ENCODE measurements at regions not wholly inside any gene's neighbourhood (a gene's known extent, or its start where the extent isn't known, plus 50 kb on each side); places are given as distances from the start of the nearest gene placed in this dataset.

- no peak for TF ChIP-seq YY1 (IDR thresholded peaks at IDR 0.05; ENCODE audit: low read depth)
Measured at GRCh38 chr3:148190441-148190990, 507.2 kb upstream of the AGTR1 start.

DNA sequence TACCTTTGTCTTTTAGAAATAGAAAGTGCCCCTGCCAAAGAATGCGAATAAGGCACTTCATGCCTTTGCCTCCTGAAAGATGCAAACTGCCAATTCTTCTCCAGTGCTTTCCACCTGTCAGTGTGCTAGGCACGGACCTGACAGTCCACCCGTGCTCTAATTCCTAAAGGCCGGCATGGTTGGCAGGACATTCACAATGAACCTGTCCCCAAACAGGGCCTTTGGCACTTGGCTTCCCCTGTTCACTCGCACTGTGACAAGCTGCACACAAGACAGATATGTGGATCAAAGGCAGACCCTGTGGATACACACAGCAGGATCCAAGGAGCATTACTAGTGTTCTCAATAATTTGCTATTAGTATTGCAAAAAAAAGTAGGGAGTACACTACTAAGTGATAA lies 505.7 kb upstream of the AGTR1 start:
- TF ChIP-seq RAD21 (IDR thresholded peaks at IDR 0.05; ENCODE audit: low read depth) (no peak), TAF1 (IDR thresholded peaks at IDR 0.05; ENCODE audit: low read depth) (no peak), CREB1 (IDR thresholded peaks at IDR 0.05; ENCODE audit: low read depth) (no peak), EGR1 (IDR thresholded peaks at IDR 0.05) (no peak), REST (IDR thresholded peaks at IDR 0.05; ENCODE audit: low read depth) (no peak), FOXM1 (IDR thresholded peaks at IDR 0.05; ENCODE audit: borderline replicate concordance, low read depth) (no peak), ZBTB7A (IDR thresholded peaks at IDR 0.05; ENCODE audit: low read depth) (no peak), YY1 (IDR thresholded peaks at IDR 0.05; ENCODE audit: low read depth) (no peak), CEBPB (IDR thresholded peaks at IDR 0.05) (no peak), EP300 (IDR thresholded peaks at IDR 0.05; ENCODE audit: borderline replicate concordance) (no peak), TCF12 (IDR thresholded peaks at IDR 0.05; ENCODE audit: low read depth) (no peak), NFIC (IDR thresholded peaks at IDR 0.05) (no peak), TEAD4 (IDR thresholded peaks at IDR 0.05) (no peak)
- TF ChIP-seq, protein P1, sequence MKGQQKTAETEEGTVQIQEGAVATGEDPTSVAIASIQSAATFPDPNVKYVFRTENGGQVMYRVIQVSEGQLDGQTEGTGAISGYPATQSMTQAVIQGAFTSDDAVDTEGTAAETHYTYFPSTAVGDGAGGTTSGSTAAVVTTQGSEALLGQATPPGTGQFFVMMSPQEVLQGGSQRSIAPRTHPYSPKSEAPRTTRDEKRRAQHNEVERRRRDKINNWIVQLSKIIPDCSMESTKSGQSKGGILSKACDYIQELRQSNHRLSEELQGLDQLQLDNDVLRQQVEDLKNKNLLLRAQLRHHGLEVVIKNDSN (IDR thresholded peaks at IDR 0.05) = no peak
- TF ChIP-seq, protein P2, sequence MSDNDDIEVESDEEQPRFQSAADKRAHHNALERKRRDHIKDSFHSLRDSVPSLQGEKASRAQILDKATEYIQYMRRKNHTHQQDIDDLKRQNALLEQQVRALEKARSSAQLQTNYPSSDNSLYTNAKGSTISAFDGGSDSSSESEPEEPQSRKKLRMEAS (IDR thresholded peaks at IDR 0.05) = no peak

DNA sequence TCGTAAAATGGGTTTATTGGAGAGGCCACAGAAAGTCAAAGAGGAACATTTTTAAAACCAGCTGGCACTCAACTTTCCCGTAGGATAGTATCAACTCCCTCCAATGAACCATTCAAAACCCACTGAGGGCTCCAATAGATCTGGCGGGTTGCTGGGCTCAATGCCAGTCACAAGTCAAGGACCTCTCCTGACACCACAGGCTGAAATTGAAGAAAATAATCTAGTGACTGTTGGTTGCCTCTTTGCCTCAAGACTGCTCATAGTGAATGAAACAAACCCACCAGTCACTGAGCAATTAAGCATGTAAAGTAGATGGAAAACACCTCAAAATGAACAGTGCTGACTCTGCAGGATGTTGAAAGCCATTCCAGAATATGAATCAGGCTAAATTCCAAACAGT lies 500.6 kb upstream of the AGTR1 start:
- TF ChIP-seq TAF1 (IDR thresholded peaks at IDR 0.05; ENCODE audit: low read depth) (no peak), TCF12 (IDR thresholded peaks at IDR 0.05; ENCODE audit: low read depth) (no peak), RAD21 (IDR thresholded peaks at IDR 0.05; ENCODE audit: low read depth) (no peak), NFIC (IDR thresholded peaks at IDR 0.05) (no peak), EGR1 (IDR thresholded peaks at IDR 0.05) (no peak), EP300 (IDR thresholded peaks at IDR 0.05; ENCODE audit: borderline replicate concordance) (no peak), REST (IDR thresholded peaks at IDR 0.05; ENCODE audit: low read depth) (no peak), CEBPB (IDR thresholded peaks at IDR 0.05) (no peak), ZBTB7A (IDR thresholded peaks at IDR 0.05; ENCODE audit: low read depth) (no peak), FOXM1 (IDR thresholded peaks at IDR 0.05; ENCODE audit: borderline replicate concordance, low read depth) (no peak), CREB1 (IDR thresholded peaks at IDR 0.05; ENCODE audit: low read depth) (no peak), YY1 (IDR thresholded peaks at IDR 0.05; ENCODE audit: low read depth) (no peak), TEAD4 (IDR thresholded peaks at IDR 0.05) (no peak)
- TF ChIP-seq, protein P1 (IDR thresholded peaks at IDR 0.05) = no peak
- TF ChIP-seq, protein P2 (IDR thresholded peaks at IDR 0.05) = no peak

GRCh38 chr3:148202386-148202785 lies 495.3 kb upstream of the AGTR1 start:
- no peak for TF ChIP-seq ZBTB7A (IDR thresholded peaks at IDR 0.05; ENCODE audit: low read depth)
- TF ChIP-seq RAD21 (IDR thresholded peaks at IDR 0.05; ENCODE audit: low read depth) = no peak
- TF ChIP-seq, protein P2 (IDR thresholded peaks at IDR 0.05) = no peak
- TF ChIP-seq TCF12 (IDR thresholded peaks at IDR 0.05; ENCODE audit: low read depth) = no peak
- TF ChIP-seq REST (IDR thresholded peaks at IDR 0.05; ENCODE audit: low read depth) = no peak
- no peak for TF ChIP-seq EGR1 (IDR thresholded peaks at IDR 0.05)
- TF ChIP-seq NFIC (IDR thresholded peaks at IDR 0.05) = no peak
- no peak for TF ChIP-seq EP300 (IDR thresholded peaks at IDR 0.05; ENCODE audit: borderline replicate concordance)
- no peak for TF ChIP-seq TEAD4 (IDR thresholded peaks at IDR 0.05)
- TF ChIP-seq TAF1 (IDR thresholded peaks at IDR 0.05; ENCODE audit: low read depth) = no peak
- no peak for TF ChIP-seq CEBPB (IDR thresholded peaks at IDR 0.05)
- TF ChIP-seq CREB1 (IDR thresholded peaks at IDR 0.05; ENCODE audit: low read depth) = no peak
